ENCODE measurements at regions not wholly inside any gene's neighbourhood (a gene's known extent, or its start where the extent isn't known, plus 50 kb on each side); places are given as distances from the start of the nearest gene placed in this dataset.
"Not testable (repeated sequence)": the region's sequence is repeated elsewhere in the genome, so short reads cannot be mapped to it uniquely, and the experiment has no call there.

DNA sequence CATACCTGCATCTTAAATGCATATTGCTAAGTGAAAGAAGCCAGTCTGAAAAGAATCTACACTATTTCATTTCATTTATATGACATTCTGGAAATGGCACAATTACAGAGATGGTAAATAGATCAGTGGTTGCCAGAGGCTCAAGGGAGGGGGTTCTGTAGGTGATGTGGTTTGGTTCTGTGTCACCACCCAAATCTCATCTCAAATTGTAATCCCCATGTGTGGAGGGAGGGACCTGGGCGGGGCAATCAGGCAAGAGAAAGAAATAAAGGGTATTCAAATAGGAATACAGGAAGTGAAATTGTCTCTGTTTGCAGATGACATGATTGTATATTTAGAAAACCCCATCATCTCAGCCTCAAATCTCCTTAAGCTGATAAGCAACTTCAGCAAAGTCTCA lies 53.7 kb upstream of the DENND1B start:
- H4K12ac ChIP-seq (ENCODE audit: low read depth, low read length); H3K18ac ChIP-seq (ENCODE audit: low read length); DNase-seq; H2BK120ac ChIP-seq (ENCODE audit: insufficient read depth, low read length, poor library complexity); H3K27me3 ChIP-seq (ENCODE audit: insufficient read depth, low read length); H3K23ac ChIP-seq (ENCODE audit: low read length); H3K27ac ChIP-seq (ENCODE audit: low read depth, low read length); H3K79me1 ChIP-seq (ENCODE audit: low read length); H2BK5ac ChIP-seq (ENCODE audit: low read depth, low read length, poor library complexity); H2AFZ ChIP-seq (ENCODE audit: insufficient read depth, low read length, poor library complexity); H3K14ac ChIP-seq (ENCODE audit: low read length); H3K4me2 ChIP-seq (ENCODE audit: low read length); H3K4me3 ChIP-seq (ENCODE audit: low read depth, low read length); H3K36me3 ChIP-seq (ENCODE audit: control insufficient read depth in 1 of 2, insufficient read depth in 2 of 2, low read length in 2 of 2); H4K8ac ChIP-seq (ENCODE audit: low read depth, low read length); H3K9ac ChIP-seq (ENCODE audit: low read length); H3K4ac ChIP-seq (ENCODE audit: low read depth, low read length); H3K79me2 ChIP-seq (ENCODE audit: control insufficient read depth, insufficient read depth, low read length, poor library complexity); H2AK5ac ChIP-seq (ENCODE audit: low read length); H4K91ac ChIP-seq (ENCODE audit: low read depth, low read length); H3K4me1 ChIP-seq (ENCODE audit: control insufficient read depth in 1 of 2, insufficient read depth in 2 of 2, low read length in 2 of 2); H2BK12ac ChIP-seq (ENCODE audit: low read length); H3K9me3 ChIP-seq (ENCODE audit: insufficient read depth, low read depth, low read length): not testable (repeated sequence)
- WGBS (ENCODE audit: extremely low coverage, insufficient coverage, insufficient read length) = no CpG with 5 or more reads among the region's 1 CpG

DNA sequence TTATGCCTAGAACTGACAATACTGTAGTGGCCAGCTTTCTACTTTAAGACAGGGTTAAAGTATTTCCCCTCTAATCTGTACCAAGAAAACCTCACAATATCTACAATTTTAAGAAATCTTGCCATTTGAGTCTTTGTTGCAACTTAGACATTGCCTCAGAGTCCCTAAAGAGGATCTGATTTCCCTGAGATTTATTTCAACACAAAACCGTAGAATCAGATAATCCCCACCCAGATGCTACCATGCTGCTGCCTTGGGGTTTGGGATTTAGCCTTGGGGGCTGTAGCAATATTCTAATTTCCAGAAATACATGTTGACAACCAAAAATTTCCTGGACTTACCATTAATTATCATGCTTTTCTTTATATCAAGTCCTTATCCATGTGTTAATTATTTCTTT lies 50.3 kb upstream of the DENND1B start:
- H3K27ac ChIP-seq (ENCODE audit: low read depth, low read length) = no peak overlapping the region
- no peak overlapping the region for H2AK5ac ChIP-seq (ENCODE audit: low read length)
- H3K79me2 ChIP-seq (ENCODE audit: control insufficient read depth, insufficient read depth, low read length, poor library complexity) = no peaks in the 10 kb centered on the region
- no peaks in the 10 kb centered on the region for H3K27me3 ChIP-seq (ENCODE audit: insufficient read depth, low read length)
- no peak overlapping the region for H4K91ac ChIP-seq (ENCODE audit: low read depth, low read length)
- H3K23ac ChIP-seq (ENCODE audit: low read length) = no peak overlapping the region
- no peak overlapping the region for H3K14ac ChIP-seq (ENCODE audit: low read length)
- H3K9ac ChIP-seq (ENCODE audit: low read length) = no peak overlapping the region
- H2BK120ac ChIP-seq (ENCODE audit: insufficient read depth, low read length, poor library complexity) = no peak overlapping the region
- H3K4me2 ChIP-seq (ENCODE audit: low read length) = no peak overlapping the region
- H3K4me3 ChIP-seq (ENCODE audit: low read depth, low read length) = no peak overlapping the region
- H2AFZ ChIP-seq (ENCODE audit: insufficient read depth, low read length, poor library complexity) = no peak overlapping the region
- H3K18ac ChIP-seq (ENCODE audit: low read length) = no peak overlapping the region
- no peak overlapping the region for H4K12ac ChIP-seq (ENCODE audit: low read depth, low read length)
- no peaks in the 10 kb centered on the region for H3K4me1 ChIP-seq (ENCODE audit: control insufficient read depth in 1 of 2, insufficient read depth in 2 of 2, low read length in 2 of 2)
- H3K4ac ChIP-seq (ENCODE audit: low read depth, low read length) = no peak overlapping the region
- H3K36me3 ChIP-seq (ENCODE audit: control insufficient read depth in 1 of 2, insufficient read depth in 2 of 2, low read length in 2 of 2) = no peaks in the 10 kb centered on the region
- WGBS (ENCODE audit: extremely low coverage, insufficient coverage, insufficient read length) = no CpG with 5 or more reads among the region's 1 CpG
- no peak overlapping the region for H2BK5ac ChIP-seq (ENCODE audit: low read depth, low read length, poor library complexity)
- no peaks in the 10 kb centered on the region for H3K79me1 ChIP-seq (ENCODE audit: low read length)
- no peak overlapping the region for H2BK12ac ChIP-seq (ENCODE audit: low read length)
- no peak for DNase-seq
- no peak overlapping the region for H4K8ac ChIP-seq (ENCODE audit: low read depth, low read length)
- H3K9me3 ChIP-seq (ENCODE audit: insufficient read depth, low read depth, low read length) = no peaks in the 10 kb centered on the region
